ENCODE measurements at regions not wholly inside any gene's neighbourhood (a gene's known extent, or its start where the extent isn't known, plus 50 kb on each side); places are given as distances from the start of the nearest gene placed in this dataset.

DNA sequence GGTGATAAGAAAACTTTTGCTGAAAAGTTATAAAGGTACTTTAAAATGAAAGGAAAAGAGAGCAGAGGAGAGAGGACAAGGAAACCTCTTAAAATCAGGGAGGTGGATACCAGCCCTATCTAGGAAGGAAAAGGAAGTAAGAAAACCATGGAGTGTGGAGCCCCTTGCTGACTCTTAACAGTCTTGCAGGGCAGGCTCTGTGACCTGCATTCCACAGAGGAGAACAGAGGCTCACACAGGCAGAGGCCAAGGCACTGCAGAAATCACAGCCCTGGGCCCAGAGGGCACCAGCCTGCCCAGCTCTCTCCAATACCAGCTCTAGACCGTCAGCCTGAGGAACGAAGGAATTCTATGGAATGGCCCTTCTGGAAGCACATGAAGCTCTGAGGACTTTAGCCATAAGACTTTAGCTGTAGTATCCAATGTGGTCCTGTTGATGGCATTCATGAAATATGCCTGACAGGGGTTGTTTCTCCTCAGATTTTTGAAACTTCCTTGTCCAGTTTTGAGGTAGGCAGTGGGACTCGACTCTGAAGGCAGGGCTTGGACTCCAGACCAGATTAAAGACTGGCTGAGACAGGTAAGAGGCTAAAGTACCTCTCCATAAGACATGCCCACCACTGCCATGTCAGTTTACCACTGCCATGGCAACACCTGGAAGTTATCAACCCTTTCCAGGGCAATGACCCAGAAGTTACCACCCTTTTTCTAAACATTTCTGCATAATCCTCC lies 216.3 kb downstream of the ANAPC1 start:
- WGBS (ENCODE audit: low lambda C conversion rate) = 59% methylated on average over 2 of the region's 3 CpGs
- H4K20me1 ChIP-seq (ENCODE audit: insufficient read depth) = no peaks in the 10 kb centered on the region
- CTCF ChIA-PET = interaction anchor here (1.5 to 2.1 kb wide), 2 partner anchors 21 to 855 kb away, joined by 5 to 7 read pairs; no protein-coding TSS in a partner anchor
- H3K4me3 ChIP-seq (ENCODE audit: low read depth in 2 of 2, low read length in 1 of 2) = no peak overlapping the region
- no peak overlapping the region for H3K4me2 ChIP-seq
- H2AFZ ChIP-seq (ENCODE audit: low read depth) = peak overlapping the region; percentile 48; the same call in 1 of the 2 replicates
- H3K36me3 ChIP-seq (replicated peaks in 1 of 2; ENCODE audit: control insufficient read depth in 1 of 2, insufficient read depth in 2 of 2, low read length in 1 of 2) = no peaks in the 10 kb centered on the region
- TF ChIP-seq, protein P1, sequence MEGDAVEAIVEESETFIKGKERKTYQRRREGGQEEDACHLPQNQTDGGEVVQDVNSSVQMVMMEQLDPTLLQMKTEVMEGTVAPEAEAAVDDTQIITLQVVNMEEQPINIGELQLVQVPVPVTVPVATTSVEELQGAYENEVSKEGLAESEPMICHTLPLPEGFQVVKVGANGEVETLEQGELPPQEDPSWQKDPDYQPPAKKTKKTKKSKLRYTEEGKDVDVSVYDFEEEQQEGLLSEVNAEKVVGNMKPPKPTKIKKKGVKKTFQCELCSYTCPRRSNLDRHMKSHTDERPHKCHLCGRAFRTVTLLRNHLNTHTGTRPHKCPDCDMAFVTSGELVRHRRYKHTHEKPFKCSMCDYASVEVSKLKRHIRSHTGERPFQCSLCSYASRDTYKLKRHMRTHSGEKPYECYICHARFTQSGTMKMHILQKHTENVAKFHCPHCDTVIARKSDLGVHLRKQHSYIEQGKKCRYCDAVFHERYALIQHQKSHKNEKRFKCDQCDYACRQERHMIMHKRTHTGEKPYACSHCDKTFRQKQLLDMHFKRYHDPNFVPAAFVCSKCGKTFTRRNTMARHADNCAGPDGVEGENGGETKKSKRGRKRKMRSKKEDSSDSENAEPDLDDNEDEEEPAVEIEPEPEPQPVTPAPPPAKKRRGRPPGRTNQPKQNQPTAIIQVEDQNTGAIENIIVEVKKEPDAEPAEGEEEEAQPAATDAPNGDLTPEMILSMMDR (IDR thresholded peaks at IDR 0.05) = peak; percentile 64
- no peak for TF ChIP-seq TAF1 (IDR thresholded peaks at IDR 0.05; ENCODE audit: borderline replicate concordance, low read depth, low read length)
- TF ChIP-seq FOXM1 (IDR thresholded peaks at IDR 0.05; ENCODE audit: low read depth) = no peak
- peak; percentile 64 for TF ChIP-seq RAD21 (IDR thresholded peaks at IDR 0.05; ENCODE audit: low read length)
- peak; percentile 56 for TF ChIP-seq SMC3 (IDR thresholded peaks at IDR 0.05; ENCODE audit: low read depth, low read length)
- H3K9ac ChIP-seq = no peak overlapping the region
- POLR2A ChIA-PET = interaction anchor here (0.6 kb wide), 1 partner anchor 869 kb away, joined by 3 read pairs; no protein-coding TSS in a partner anchor
- no peaks in the 10 kb centered on the region for H3K79me2 ChIP-seq (ENCODE audit: insufficient read depth)
- no peaks in the 10 kb centered on the region for H3K9me3 ChIP-seq
- H3K27me3 ChIP-seq (ENCODE audit: insufficient read depth) = no peaks in the 10 kb centered on the region
- H3K9me2 ChIP-seq = no peaks in the 10 kb centered on the region
- H3K27ac ChIP-seq (ENCODE audit: low read depth in 2 of 2, low read length in 1 of 2) = no peak overlapping the region
- peaks cover 0 to 4% of the 10 kb centered on the region in 2 experiments; a peak in 1 of 4 replicates for H3K4me1 ChIP-seq (ENCODE audit: control insufficient read depth in 1 of 2, insufficient read depth in 2 of 2, low read depth in 1 of 2, low read length in 1 of 2)
- no peaks in the 10 kb centered on the region for H3F3A ChIP-seq (replicated peaks; ENCODE audit: insufficient read depth)
- DNase-seq = no peak

DNA sequence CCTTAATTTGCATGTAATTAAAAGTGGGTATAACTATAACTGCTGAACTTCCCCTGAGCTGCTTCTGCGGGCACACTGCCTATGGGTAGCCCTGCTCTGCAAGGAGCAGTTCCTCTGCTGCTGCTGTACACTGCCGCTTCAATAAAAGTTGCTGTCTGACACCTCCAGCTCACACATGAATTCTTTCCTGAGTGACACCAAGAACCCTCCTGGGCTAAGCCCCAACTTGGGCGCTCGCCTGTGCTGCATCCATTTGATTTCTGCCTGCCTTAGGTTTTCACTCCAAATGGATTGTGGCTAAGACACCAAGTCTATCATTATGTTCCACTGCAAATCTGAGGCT lies 215.7 kb downstream of the ANAPC1 start:
- 91% methylated on average over 2 of the region's 4 CpGs for WGBS (ENCODE audit: low lambda C conversion rate)
- Histone ChIP-seq H3K27ac (ENCODE audit: low read depth in 2 of 2, low read length in 1 of 2) (no peak overlapping the region), H3K36me3 (replicated peaks in 1 of 2; ENCODE audit: control insufficient read depth in 1 of 2, insufficient read depth in 2 of 2, low read length in 1 of 2) (no peaks in the 10 kb centered on the region), H3K4me1 (ENCODE audit: control insufficient read depth in 1 of 2, insufficient read depth in 2 of 2, low read depth in 1 of 2, low read length in 1 of 2) (peaks cover 0 to 1% of the 10 kb centered on the region in 2 experiments; a peak in 1 of 4 replicates), H3K79me2 (ENCODE audit: insufficient read depth) (no peaks in the 10 kb centered on the region), H3K27me3 (ENCODE audit: insufficient read depth) (no peaks in the 10 kb centered on the region), H3K9ac (no peak overlapping the region), H4K20me1 (ENCODE audit: insufficient read depth) (no peaks in the 10 kb centered on the region), H3F3A (replicated peaks; ENCODE audit: insufficient read depth) (no peaks in the 10 kb centered on the region), H2AFZ (ENCODE audit: low read depth) (no peak overlapping the region), H3K9me2 (no peaks in the 10 kb centered on the region), H3K4me2 (no peak overlapping the region), H3K4me3 (ENCODE audit: low read depth in 2 of 2, low read length in 1 of 2) (no peak overlapping the region), H3K9me3 (no peaks in the 10 kb centered on the region)
- no peak for DNase-seq
- POLR2A ChIA-PET = interaction anchor here (0.6 kb wide), 1 partner anchor 870 kb away, joined by 3 read pairs; no protein-coding TSS in a partner anchor
- CTCF ChIA-PET = interaction anchor here (1.5 to 2.1 kb wide), 2 partner anchors 22 to 856 kb away, joined by 5 to 7 read pairs; no protein-coding TSS in a partner anchor
- TF ChIP-seq GATA2 (CRISPR knock-in tag; IDR thresholded peaks at IDR 0.05) (no peak), GABPA (IDR thresholded peaks at IDR 0.05; ENCODE audit: low read depth) (no peak), SIN3A (IDR thresholded peaks at IDR 0.05; ENCODE audit: borderline replicate concordance, low read depth, low read length) (no peak), TEAD4 (IDR thresholded peaks at IDR 0.05; ENCODE audit: borderline replicate concordance, insufficient read depth) (no peak), SMC3 (IDR thresholded peaks at IDR 0.05; ENCODE audit: low read depth, low read length) (no peak), NRF1 (IDR thresholded peaks at IDR 0.05; ENCODE audit: low read depth, low read length) (no peak), ELF1 (IDR thresholded peaks at IDR 0.05) (no peak), MXI1 (IDR thresholded peaks at IDR 0.05; ENCODE audit: low read depth, low read length) (no peak), JUND (IDR thresholded peaks at IDR 0.05) (no peak), YY1 (IDR thresholded peaks at IDR 0.05; ENCODE audit: low read depth) (no peak), TAF1 (IDR thresholded peaks at IDR 0.05; ENCODE audit: borderline replicate concordance, low read depth, low read length) (no peak), RAD21 (IDR thresholded peaks at IDR 0.05; ENCODE audit: low read length) (no peak), TCF12 (IDR thresholded peaks at IDR 0.05) (no peak)
- TF ChIP-seq, protein P2, sequence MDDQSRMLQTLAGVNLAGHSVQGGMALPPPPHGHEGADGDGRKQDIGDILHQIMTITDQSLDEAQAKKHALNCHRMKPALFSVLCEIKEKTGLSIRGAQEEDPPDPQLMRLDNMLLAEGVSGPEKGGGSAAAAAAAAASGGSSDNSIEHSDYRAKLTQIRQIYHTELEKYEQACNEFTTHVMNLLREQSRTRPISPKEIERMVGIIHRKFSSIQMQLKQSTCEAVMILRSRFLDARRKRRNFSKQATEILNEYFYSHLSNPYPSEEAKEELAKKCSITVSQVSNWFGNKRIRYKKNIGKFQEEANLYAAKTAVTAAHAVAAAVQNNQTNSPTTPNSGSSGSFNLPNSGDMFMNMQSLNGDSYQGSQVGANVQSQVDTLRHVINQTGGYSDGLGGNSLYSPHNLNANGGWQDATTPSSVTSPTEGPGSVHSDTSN (IDR thresholded peaks at IDR 0.05) = no peak
- TF ChIP-seq, protein P3, sequence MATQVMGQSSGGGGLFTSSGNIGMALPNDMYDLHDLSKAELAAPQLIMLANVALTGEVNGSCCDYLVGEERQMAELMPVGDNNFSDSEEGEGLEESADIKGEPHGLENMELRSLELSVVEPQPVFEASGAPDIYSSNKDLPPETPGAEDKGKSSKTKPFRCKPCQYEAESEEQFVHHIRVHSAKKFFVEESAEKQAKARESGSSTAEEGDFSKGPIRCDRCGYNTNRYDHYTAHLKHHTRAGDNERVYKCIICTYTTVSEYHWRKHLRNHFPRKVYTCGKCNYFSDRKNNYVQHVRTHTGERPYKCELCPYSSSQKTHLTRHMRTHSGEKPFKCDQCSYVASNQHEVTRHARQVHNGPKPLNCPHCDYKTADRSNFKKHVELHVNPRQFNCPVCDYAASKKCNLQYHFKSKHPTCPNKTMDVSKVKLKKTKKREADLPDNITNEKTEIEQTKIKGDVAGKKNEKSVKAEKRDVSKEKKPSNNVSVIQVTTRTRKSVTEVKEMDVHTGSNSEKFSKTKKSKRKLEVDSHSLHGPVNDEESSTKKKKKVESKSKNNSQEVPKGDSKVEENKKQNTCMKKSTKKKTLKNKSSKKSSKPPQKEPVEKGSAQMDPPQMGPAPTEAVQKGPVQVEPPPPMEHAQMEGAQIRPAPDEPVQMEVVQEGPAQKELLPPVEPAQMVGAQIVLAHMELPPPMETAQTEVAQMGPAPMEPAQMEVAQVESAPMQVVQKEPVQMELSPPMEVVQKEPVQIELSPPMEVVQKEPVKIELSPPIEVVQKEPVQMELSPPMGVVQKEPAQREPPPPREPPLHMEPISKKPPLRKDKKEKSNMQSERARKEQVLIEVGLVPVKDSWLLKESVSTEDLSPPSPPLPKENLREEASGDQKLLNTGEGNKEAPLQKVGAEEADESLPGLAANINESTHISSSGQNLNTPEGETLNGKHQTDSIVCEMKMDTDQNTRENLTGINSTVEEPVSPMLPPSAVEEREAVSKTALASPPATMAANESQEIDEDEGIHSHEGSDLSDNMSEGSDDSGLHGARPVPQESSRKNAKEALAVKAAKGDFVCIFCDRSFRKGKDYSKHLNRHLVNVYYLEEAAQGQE (IDR thresholded peaks at IDR 0.05; ENCODE audit: low read depth, low read length) = no peak
- TF ChIP-seq, protein P1 (IDR thresholded peaks at IDR 0.05) = no peak
- TF ChIP-seq, protein P4, sequence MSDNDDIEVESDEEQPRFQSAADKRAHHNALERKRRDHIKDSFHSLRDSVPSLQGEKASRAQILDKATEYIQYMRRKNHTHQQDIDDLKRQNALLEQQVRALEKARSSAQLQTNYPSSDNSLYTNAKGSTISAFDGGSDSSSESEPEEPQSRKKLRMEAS (IDR thresholded peaks at IDR 0.05; ENCODE audit: low read depth) = no peak
